ENCODE measurements at regions not wholly inside any gene's neighbourhood (a gene's known extent, or its start where the extent isn't known, plus 50 kb on each side); places are given as distances from the start of the nearest gene placed in this dataset.

- H3K27me3 Mint-ChIP-seq (ENCODE audit: low read depth) = peaks cover 2% of the 10 kb centered on the region; the same call in 1 of the 2 replicates
Measured at GRCh38 chr10:131697476-131698128, 203.2 kb upstream of the PPP2R2D start.

More at GRCh38 chr10:131697476-131698128, 203.2 kb upstream of the PPP2R2D start:
- peak; percentile 12 for DNase-seq
- Histone ChIP-seq H3K9me3 (ENCODE audit: control insufficient read depth, low read depth, low read length) (no peaks in the 10 kb centered on the region), H3K56ac (ENCODE audit: insufficient read length, low read depth, low read length) (no peak overlapping the region), H4K5ac (ENCODE audit: insufficient read length, low read depth, low read length) (no peak overlapping the region), H3K27me3 (ENCODE audit: insufficient read depth, low read length) (no peaks in the 10 kb centered on the region), H4K91ac (ENCODE audit: insufficient read length, low read depth, low read length) (no peak overlapping the region), H3K4me2 (ENCODE audit: insufficient read depth, insufficient read length, low read length) (no peak overlapping the region), H2BK15ac (ENCODE audit: low read depth, low read length) (no peak overlapping the region), H2BK12ac (ENCODE audit: insufficient read length, low read depth, low read length) (no peak overlapping the region), H3K23ac (ENCODE audit: insufficient read length, low read depth, low read length) (no peak overlapping the region), H3K14ac (ENCODE audit: insufficient read depth, low read length) (no peak overlapping the region), H3K9ac (ENCODE audit: extremely low read depth, insufficient read length, low read length) (no peak overlapping the region), H3K18ac (ENCODE audit: insufficient read length, low read depth, low read length) (no peak overlapping the region), H3K79me2 (ENCODE audit: insufficient read depth, low read length) (no peaks in the 10 kb centered on the region), H2BK5ac (ENCODE audit: insufficient read length, low read length) (no peak overlapping the region), H3K79me1 (ENCODE audit: insufficient read depth, low read depth, low read length, poor library complexity, severe bottlenecking) (no peaks in the 10 kb centered on the region), H3T11ph (ENCODE audit: low read length) (no peak overlapping the region), H3K4ac (ENCODE audit: low read depth, low read length) (no peak overlapping the region), H4K8ac (replicated peaks; ENCODE audit: insufficient read length, low read depth, low read length) (no peak overlapping the region), H2BK120ac (ENCODE audit: low read depth, low read length, poor library complexity, severe bottlenecking) (no peak overlapping the region), H3K27ac (ENCODE audit: insufficient read length, low read depth, low read length) (no peak overlapping the region), H4K20me1 (ENCODE audit: control insufficient read depth, insufficient read depth, insufficient read length) (no peaks in the 10 kb centered on the region), H2AFZ (ENCODE audit: low read length) (no peak overlapping the region), H2AK5ac (ENCODE audit: insufficient read length, low read length) (no peak overlapping the region), H3K4me1 (ENCODE audit: insufficient read depth, low read length) (no peaks in the 10 kb centered on the region), H3K23me2 (ENCODE audit: insufficient read length, low read depth, low read length, poor library complexity, severe bottlenecking) (no peaks in the 10 kb centered on the region), H2BK20ac (ENCODE audit: low read depth, low read length, poor library complexity, severe bottlenecking) (no peak overlapping the region)
- Mint-ChIP-seq H3K36me3 (ENCODE audit: insufficient read depth in 1 of 3, low read depth in 3 of 3) (no peaks in the 10 kb centered on the region), H3K9me3 (no peaks in the 10 kb centered on the region; a peak in 2 of 5 replicates), H3K27ac (no peak overlapping the region), H3K4me1 (peaks cover 0 to 2% of the 10 kb centered on the region in 2 experiments; a peak in 1 of 4 replicates), H3K4me3 (no peak overlapping the region)
- no CpG with 5 or more reads among the region's 21 CpGs for WGBS (ENCODE audit: extremely low coverage, insufficient read length, low lambda C conversion rate)
- TF ChIP-seq CTCF (conservative IDR thresholded peaks at IDR 0.05) = no peak
